ENCODE measurements at regions not wholly inside any gene's neighbourhood (a gene's known extent, or its start where the extent isn't known, plus 50 kb on each side); places are given as distances from the start of the nearest gene placed in this dataset.
"Not testable (repeated sequence)": the region's sequence is repeated elsewhere in the genome, so short reads cannot be mapped to it uniquely, and the experiment has no call there.

DNA sequence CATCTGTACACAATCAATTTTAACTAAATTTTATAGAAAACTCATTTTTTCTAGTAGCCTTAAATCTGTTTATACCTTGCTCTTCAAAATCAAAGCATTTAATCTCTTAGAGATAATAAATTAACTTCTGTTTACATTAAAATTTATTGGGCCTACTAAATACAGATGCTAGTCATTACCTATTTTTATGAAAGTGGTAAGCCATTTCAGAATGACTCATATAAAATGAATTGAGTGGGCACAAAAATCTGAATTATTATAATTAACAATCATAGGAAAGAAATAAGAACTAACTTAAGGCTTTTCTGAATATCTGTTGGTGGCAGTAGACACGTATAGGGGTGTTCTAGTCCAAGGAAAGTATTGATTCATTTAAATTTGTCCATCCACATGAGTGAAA is 157.9 kb downstream of the KCNJ2 start:
- DNase-seq: no peak

DNA sequence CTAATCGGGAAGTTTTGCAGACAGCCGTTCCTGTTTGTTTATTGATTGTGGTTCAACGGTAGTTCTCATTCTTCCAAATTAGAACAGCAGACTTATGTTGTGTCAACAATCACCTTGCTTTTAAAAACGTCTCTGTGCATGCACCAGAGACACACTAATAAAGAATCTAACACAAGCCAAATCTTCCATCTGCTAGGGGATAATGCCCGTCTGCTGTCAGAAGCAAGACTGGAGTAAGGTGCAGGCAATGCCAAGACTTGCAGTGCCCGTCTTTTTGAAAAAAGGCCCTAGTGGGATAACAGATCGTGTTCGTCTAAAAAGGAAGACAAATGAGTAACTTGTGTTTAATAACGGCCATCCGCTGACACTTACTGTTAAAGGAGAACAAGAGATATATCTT is 158.4 kb downstream of the KCNJ2 start:
- DNase-seq: no peak

DNA sequence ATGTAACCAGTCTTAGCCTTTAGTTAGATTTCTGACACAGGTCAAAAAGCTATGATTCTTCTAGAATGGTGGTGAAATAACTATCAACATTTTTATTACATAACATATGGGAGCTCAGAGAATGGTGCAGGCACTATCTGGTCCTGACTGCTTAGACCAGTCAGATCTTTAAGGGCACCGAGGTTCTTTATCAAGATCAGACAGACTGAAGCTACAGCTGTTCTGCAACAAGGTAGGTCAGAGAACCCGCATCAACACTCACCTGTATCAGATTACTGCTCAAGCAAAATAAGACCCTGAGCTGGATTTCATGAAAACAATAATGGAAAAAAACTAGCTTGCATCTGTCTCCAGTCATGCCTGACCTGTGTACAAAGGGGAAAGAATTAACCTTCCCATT is 160.4 kb downstream of the KCNJ2 start:
- no peak for DNase-seq

DNA sequence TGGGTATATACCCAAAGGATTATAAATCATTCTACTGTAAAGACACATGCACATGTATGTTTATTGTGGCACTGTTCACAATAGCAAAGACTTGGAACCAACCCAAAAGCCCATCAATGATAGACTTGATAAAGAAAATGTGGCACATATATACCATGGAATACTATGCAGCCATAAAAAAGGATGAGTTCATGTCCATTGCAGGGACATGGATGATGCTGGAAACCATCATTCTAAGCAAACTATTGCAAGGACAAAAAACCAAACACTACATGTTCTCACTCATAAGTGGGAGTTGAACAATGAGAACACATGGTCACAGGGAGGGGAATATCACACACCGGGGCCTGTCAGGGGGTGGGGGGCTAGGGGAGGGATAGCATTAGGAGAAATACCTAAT is 161.7 kb downstream of the KCNJ2 start:
- DNase-seq: not testable (repeated sequence)

DNA sequence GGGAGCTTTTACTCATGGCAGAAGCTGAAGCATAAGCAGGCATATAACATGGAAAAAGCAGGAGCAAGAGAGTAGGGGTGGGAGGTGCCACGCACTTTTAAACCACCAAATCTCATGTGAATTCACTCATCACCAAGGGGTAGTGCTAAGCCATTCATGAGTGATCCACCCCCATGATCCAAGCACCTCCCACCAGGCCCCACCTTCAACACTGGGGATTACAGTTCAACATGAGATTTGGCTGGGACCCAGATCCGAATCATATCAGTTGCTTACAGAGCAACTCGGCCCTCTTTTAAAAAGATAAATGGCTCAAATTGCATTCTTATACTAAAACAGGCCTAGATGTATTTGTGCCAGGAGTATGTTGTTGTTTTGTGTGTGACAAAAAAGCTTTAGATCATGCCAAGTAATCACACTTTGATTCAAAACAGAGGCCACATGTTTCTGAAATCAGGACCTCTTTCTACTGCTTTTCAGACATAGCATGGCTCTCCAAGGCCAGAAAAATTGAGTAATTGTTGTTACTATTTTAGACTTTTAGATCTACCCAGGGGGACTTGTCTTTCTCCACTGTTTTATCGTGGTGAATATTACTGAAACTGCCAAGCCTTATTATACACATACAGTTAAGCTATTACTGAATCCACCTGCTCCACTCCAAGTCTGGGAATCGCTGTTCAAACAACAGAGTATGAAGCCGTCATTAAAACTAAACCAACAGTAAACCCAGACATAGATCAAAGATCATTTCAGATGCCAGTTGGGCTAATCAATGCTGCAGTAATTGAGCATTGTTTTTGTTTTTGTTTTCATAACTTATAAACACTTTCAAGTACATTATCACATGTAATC is 163.3 kb downstream of the KCNJ2 start:
- no peak for DNase-seq

DNA sequence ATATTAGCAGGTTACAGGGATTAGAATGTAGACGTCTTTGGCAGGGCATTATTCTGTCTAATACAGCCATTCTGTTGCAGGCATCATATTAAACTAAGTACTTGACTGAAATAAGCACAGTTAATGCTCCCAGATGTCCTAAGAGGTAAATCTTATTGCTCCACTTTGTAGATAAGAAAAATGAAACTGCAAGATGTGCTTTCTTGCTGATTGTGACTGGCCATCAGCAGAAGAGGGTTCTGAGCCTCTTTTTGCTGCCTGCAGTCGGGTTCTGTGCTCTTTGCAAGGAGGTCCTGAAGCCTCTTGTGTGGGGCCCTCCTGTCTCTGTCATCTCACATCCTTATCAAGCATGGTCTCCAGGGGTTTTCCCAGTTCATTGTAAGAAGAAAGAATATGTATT is 167.1 kb downstream of the KCNJ2 start:
- no peak for DNase-seq

DNA sequence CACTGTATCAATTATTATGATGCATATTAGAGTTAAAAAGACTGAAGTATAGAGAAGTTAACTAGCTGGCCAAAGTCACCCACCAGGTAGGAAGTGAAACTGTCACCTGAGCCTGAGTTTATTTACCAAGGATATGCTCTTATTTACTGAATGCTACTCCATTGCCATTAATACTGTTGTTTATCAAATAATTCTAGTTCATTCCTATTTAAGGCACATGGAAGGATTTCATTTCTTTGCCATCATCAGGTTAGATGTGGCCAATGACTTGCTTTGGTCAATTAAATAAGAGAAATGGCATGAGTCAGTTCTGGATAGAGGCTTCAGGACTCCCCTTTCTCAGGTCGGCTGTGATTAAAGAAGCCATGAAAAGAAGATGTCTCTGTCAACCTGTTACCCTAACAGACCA is 169.6 kb downstream of the KCNJ2 start:
- DNase-seq: no peak

DNA sequence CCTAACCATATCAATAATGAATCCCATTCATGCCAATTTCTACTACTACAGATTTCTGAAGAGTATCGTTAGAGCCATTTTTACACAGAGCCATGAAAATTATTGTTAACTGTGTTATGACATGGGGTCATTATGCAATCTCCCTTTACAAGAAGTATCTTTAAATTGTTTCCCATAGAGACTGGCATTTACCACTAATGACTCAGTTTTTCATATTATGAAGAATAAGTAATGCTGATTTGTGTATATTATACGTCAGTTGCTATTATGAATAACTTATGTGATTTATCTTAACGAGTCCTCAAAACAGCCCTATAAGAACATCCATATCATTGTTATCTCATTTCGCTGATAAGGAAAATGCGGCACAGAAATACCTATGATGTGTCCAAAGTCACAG is 173.8 kb downstream of the KCNJ2 start:
- DNase-seq: no peak

DNA sequence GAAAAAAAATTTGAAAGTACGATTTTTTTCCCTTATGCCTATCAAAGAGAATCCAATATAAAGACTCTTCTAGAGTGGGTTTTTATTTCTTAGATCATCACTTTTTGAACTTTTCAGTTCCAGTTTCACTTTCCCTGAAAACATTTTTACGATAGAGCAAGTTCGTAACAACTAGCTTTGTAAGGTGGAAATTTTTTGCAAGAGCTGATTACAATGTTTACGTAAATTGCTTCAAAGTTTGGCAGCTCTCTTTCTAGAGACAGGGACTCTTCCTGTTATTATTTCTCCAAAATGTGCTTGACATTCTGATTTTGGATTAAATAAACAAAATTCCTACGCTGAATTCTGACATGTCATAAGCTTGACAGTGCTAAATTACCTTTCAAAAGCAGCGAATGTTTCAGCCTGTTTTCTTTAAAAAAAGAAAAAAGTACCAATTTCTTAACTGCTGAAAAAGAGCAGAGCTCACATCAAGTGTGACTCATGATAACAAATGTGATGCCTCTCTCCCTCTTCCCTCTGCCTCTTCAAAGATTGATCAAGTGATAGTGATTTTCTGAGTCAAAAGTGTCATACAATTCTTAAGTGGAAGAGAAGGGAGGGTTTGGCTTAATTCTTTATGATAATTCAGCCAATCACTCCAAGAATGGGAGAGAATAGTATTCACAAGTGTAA is 175.2 kb downstream of the KCNJ2 start:
- DNase-seq: no peak

DNA sequence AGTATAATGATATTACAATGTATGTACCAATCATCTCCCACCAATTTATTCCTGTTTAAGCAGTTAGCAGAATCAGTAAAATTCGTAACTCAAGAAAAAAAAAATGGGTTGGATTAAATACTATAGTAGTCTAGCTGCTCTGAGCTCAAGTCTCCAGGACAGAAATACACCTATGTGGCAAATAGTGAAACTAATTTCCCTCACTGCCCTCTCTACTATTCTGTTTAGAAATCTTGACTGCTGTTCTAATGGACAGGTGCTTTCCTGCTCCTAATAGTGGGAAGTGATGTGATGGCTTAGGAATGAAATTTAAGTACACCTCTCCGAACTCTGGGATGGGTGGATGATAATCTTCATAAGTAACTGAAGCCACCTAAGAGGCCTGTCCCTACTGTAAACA is 175.7 kb downstream of the KCNJ2 start:
- no peak for DNase-seq

DNA sequence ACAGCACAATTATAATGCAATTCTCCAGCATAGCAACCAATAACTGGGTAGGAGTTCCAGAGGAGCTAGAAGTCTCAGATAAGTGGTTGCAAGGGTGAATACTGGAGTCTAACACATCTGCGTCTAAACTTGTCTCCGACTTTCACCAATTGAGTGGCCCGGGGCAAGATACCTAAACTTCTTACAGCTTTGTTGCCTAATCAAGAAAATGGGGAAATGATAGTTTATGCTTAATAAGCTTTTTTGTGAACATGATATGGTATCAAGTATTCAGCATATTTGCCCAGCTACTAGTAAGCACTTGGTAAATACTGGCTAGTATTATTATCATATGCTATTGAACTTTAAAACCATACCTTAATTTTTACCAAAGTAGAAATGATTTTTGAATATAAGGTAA is 183.5 kb downstream of the KCNJ2 start:
- no peak for DNase-seq

DNA sequence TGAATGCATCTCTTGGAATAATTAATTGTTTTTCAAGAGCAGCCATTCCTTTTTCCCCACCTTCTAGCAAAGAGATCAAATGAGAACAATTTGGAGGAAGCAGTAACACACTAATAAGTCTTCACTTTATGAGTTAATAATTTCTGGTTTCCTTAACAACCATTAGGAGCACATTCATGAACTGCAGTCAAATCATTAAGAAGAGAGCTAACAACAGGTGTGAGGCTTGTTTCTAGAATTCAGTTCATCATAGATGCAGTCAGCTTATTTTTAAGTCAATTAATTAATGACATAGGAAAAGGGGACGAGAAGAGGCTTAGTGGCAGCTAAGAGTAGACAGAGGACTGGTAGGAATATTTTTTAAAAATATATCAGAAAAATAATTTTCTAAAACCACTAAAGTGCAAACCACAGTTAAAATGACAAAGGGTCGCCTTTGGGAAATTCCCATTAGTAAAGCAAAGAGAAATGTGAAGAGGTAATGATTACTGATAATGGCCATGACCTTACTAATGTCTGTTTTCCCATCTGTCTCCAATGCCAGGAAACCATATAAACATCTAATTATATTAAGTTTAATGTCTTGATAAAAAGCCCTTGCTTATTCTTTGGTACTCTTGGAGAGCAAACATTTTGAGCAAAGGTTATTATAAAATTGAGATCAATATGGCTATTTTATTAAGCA is 184.2 kb downstream of the KCNJ2 start:
- no peak for DNase-seq

DNA sequence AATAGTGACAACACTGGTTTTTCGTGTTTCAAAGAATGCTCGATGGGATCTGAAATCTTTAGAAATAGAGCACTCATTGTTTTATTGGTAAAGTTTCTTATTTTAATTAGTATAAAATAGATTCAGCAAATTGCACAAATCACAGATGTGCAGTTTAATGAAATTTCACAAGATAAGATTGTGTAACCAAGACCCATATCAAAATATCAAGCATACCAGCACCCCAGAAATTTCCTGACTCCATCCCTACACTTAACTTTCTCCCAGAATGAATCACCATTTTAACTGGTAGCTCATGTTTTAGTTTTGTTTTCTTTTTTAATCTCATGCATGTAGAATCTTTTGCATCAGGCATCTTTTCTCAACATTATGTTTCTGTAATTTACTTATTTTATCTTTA is 185.9 kb downstream of the KCNJ2 start:
- no peak for DNase-seq

DNA sequence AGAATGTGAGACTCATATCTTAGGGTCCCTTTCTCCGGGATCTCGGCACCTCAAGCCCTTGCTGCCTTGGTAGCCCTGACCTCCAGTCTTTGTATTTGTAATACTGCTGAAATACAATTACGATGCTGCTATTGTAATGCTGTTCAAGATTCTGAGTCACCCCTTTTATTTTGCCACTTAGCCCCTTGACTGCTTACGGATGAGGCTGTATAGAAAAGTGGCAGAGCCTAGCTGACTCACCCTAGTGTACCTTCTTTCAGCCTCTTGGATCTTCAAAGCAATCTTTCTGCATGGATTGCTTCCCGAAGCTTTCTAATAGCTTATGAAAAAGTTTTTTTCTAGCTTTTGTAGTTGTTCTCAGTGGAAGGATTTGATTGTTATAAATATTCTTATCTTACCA is 187.9 kb downstream of the KCNJ2 start:
- DNase-seq: no peak

DNA sequence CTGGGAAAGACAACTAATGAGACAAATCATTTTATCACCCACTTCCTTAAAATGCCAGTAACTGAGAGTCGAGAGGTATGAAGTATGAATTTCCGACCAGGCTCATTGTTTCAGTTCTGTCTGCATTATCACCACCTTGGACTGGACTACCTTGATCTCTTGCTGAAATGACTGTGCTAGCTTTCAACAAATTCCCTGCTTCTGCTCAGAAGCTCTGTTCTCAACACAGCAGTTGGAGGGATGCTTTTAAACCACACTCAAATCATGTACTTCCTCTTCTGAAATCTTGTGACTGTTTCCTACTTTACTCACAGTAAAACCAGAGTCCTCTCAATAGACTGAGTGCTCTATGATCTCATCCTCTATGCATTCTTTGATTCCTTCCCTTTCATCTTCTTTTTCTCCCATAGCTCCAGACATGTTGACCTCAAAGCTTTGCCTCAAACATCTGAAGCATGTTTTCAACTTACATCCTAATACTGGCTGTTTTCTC is 195.8 kb downstream of the KCNJ2 start:
- no peak for DNase-seq

DNA sequence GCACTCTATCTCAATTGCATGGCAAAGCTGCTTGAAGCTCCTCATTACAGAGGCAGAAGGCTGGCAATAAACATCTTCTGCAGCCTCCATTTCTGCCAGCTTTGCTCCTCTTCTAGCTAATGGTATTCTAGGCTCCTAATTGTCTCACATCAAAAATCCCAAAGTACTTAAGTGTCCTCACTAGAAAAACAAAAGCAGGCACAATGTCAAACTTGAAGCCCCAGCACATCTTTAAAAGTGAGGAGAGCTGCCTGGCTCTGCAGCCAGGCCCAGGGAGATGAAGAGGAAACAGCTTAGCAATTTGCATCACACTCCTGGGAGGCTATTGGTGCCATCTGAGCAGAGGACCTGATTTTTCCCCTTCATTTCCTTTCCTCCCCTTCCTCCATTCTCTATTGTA is 197.1 kb downstream of the KCNJ2 start:
- DNase-seq: no peak

DNA sequence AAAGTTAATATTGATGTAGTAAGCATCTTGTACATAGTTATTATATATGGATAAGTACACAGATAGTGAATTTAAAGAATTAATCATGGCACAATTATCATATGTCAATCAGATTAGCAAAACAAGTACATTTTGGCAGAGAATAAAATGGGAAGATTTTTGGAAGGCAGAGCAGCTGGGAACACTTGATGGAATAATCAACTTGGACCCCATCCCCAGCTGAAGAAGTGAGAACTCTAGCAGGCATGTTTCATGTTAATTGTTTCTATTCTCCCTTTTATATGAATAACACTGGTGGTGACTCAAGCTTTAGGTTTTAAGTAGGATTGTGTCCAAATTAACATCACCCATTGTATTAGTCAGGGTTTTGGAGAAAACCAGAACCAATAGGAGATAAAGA is 198.7 kb downstream of the KCNJ2 start:
- DNase-seq: no peak

DNA sequence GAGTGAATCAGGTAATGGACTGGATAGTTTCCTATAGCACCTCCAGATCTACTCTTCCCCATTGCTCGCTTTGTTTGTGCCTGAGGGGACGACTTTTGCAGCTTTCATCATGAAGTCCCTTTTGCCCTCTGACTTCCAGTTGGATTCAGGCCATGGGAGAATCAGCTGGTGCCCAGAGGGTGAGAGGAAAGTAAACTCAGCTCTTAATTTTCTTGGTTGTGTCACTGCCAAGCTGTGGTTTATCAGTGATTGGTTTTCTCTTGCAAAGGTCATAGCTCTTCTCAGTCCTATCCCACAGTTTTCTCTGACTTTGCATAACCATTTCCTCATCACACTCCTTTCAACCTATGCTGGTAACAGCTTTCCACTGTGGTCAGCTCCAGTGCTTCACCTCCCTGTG is 200.1 kb downstream of the KCNJ2 start:
- no peak for DNase-seq

DNA sequence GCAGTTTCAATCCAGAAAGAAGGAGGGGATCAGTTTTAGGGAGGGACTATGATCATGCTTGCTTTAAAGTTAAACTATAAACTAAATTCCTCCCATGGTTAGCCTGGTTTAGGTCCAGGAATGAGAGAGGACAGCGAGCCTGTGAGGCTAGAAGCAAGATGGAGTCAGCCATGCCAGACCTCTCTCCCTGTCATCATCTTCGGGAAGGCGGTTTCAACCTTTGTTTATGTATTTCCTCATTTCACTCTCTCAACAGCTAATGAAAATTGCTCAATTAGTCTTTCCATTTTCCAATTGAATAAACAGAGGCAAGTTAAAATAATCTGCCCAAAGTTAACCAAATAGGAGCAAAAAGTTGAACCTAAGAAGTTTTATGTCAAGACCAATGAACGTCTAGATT is 201.5 kb downstream of the KCNJ2 start:
- DNase-seq: no peak

DNA sequence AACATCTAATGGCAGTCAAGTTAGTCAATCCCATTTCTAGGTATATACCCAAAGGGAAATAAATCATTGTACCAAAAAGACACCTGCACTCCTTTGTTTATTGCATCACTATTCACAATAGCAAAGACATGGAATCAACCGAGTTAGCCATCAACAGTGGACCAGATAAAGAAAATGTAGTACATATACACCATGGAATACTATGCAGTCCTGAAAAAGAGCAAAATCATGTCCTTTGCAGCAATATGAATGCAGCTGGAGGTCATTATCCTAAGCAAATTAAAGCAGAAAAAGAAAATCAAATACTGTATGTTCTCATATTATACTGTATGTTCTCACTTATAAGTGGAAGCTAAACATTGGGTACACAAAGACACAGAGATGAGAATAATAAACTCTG is 204.0 kb downstream of the KCNJ2 start:
- no peak for DNase-seq

DNA sequence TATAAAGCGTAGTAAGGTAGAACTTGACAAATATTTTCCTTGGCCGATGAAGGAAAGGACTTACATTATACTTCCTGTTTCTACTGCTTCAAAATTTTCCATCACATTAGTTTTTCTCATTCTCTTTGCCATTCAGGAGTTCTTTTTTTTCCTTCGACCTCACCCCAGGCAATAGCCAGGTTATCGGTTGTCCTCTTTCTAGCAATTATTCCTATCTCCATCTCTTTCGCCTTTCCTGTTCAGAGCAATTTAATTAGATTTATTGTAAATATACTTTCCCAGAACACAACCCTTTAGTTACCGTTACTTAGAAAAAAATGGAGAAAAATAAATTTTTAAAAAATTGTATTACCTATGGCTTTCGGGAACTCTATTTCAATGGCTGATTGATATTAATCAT is 205.2 kb downstream of the KCNJ2 start:
- DNase-seq: no peak

DNA sequence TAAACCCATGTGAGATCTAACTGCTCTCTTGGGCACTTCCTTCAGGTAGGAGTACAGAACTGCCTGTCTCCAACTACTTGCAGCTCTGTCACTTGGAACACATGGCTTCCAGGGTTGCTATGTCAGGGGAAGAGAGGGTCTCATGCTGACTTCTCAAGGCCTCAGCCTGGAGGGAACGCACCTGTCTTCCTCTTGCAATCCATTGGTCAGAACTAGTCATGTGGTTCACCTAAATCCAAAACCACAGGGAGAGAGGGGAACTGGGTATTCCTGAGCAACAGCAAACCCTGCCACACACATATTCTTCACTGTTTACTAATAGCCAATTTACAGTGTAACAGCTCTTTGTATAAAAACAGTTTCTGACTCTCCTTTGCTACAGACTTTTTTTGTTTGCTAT is 206.1 kb downstream of the KCNJ2 start:
- no peak for DNase-seq

DNA sequence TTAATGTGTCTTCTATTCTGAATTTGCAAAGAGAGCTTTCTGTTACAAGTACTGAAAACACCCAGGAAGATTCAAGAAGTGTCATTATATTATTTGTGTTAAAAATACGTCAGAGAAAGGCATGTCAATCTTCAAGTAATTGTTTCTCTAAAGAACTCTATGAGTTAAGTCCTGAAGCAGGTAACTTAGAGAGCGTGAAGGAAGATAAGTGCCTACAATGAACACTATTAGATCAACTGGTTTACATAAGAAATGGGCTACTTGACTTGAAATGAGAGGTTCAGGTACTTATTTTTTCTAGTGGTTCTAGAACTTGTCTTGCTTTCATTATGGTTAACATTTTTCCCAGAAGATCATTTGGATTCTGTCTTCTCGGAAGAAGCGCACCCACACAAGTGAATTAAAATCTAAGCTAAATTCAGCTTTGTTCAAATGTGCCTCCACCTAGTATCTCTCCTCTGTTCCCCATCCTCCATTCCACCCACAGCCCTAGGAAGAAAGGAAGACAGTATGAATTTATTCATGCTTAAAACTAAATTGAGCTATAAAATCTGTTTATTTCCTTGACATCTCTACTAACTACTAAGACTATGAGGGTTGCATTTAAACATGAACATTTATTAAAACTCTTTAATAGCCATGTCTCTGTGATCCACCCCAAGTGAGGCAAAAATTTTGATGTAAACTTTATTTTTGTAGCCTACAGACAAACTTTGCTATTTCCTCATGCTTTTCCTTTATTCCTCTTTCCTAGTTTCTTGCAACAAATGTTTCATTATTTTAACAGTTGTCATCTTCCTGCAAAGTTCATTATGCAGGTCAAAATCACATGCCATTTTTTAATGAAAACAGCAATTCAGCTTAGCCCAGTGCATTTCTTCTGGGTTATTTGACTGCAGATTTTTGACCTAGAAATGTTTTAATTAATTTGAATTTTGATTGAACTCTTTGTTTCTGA is 206.8 kb downstream of the KCNJ2 start:
- no peak for DNase-seq
